ENCODE measurements at regions not wholly inside any gene's neighbourhood (a gene's known extent, or its start where the extent isn't known, plus 50 kb on each side); places are given as distances from the start of the nearest gene placed in this dataset.
"Not testable (repeated sequence)": the region's sequence is repeated elsewhere in the genome, so short reads cannot be mapped to it uniquely, and the experiment has no call there.

DNA sequence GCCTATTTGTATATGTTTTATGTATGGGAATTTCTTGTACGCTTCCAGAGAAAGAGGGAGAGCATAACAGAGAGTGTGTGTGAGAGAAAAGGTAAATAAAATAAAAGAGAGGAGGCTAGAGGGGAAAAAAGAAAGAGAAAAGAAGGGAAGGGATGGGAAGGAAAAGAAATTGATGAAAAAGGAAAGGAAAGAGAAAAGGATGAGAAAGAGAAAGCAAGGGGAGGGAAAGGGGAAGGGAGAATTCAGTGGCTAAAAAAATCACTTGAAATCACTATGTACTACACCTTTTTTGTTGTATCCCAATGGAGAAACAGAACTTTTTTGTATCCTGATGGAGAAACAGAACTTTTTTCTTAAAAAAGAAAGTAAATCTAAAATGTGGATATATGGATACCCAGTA, 165.5 kb upstream of the MBNL1 start:
- DNase-seq, result no peak

DNA sequence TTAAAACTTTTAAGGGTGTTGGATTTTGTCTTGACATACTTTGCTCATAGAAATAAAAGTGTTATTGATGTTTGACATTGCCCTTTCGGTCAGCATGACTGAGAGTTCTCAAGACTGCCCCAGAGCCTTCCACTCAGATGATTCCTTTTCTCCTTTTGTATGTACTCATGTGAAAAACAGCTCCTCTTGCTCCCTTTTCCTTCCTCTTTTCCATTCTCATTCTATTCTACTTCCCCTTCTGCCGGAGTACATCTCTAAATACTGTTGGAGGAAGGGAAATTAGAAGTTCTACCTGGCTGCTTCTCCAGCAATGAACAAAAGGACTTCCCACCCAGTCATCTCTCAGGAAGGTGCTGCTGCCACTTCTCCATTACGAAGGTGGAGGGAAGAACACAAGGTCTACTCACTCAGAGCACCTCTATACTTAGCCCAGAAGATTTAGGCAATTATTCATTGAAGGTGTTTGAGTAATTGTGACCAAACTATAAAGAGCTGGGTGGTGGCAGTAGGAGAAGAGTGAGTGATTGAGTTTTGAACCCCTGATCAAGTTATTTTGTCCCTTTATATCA, 163.8 kb upstream of the MBNL1 start:
- peak; percentile 66 for DNase-seq

DNA sequence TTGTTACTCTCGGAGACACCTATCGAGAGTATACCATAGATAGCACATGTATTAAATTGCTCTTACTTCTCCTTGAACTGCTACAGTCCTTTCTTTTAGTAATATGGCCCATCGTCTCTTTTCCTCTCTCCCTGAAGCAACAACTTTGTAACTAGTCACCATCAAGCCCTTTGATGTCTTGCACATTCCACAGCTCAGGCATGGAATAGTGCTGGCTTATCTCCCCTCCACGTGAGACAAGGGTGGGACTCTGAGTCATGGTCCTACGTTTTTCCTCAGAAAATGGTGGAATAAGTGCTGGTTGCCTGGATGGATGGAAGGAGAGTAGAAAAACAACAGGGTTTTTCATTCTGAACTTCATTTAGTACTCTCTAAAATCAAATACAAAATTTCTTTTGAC, 163.3 kb upstream of the MBNL1 start:
- DNase-seq, result no peak

DNA sequence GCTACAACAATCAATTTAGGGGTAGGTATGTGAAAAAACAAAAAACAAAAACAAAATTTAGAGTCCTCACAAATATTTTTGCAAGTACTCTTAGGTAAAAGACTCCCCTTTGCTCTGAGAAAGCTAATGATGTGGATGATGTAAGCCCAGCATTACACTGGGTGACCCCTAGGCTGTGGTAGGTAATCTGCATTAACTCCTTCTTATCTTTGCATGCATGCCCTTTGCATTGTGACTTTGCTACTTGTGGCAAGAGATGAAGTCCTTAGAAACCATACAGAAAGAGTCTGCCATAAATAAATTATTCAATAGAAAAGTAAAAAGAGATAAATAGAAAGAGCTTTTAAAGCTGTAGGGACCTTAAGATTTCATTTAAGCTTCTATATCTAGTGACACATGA, 159.7 kb upstream of the MBNL1 start:
- DNase-seq, result no peak

DNA sequence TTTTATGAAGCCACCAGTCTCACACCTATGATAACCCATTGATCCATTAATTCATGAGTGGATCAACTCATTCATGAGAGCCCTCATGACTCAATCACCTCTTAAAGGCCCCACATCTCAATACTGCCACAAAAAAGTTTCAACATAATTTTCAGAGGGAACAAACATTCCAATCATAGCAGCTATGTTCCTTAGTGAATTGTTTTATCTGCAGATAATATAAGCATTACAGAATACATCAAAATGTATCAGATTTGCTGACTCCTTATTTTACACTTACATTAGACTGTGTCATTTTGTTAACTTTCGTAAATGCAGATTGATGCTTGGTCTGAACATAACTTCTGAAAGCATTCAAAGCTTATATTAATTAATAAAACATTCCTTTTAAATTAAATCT, 155.3 kb upstream of the MBNL1 start:
- DNase-seq, result no peak

DNA sequence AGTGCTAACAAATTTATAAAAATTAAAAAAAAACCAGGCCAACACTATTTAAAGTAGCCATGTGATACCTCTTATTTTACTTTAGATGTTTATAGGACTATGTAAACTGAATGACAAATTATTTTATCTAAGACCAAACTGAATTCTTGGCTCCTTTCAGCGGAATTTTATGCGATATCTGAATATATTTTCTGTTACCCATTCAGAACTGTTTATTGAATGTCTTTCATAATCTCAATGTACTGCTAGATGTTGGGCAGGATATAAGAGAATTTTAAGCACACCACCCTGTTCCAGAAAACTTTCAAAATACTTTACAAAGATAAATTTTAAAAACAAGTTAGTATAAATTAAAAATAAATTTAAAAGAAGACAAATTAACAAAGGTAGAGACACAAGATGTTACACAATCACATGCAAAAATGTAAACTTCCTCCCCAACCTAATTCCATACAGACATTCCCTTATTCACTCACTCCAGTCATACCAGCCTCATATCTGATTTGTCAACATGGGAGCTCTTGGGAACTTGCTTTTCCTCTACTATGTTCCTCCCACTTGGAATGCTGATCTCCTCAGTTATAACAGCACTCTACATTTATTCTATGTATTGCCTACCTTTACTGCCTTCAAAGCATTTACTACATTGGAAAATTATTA, 154.6 kb upstream of the MBNL1 start:
- DNase-seq, result no peak

DNA sequence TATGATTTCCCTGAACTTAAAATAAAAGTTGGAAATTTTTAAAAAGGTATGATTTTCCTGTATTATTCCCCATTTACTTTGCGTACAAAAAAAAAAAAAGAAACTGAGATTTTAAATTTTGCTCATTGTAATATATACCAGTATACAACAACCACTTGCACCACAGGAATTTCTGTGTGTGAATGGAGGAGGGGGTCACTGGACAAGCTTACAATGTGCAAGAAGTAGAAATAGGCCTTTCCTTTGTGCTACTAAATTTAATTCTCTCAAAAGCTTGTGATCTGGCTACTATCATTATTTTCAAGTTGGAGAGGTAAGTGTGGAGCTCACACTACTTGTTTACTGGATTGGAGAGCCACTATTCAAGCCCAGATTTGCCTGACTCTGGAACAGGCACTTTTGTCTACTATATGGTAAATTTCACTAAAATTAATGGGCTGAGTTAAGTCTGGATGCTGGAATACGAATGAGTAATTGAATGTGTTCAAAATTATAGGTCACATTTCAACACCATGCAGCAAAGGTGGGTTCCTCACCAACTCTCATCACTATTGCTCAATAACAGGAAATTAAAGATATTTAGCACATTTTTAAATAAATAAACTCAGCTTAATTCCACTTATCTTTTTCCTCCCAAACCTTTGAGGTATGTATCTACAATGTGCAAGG, 148.0 kb upstream of the MBNL1 start:
- DNase-seq, result no peak

DNA sequence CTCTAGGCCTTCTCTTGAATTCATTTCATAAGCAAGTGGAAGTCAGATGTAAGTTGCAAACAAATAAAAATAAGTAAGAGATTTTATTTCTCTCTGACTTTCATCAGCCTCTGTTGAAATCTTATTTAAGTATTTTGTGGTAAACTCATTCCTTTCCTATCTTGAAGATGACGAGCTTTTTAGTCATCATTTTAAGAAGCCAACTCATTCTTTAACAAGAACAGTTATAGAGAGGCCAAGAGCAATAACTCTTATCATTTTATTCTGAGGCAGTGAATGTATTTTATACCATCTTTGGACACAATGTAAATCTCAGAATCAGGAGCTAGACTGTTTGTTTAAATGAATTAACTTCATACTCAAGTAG, 147.5 kb upstream of the MBNL1 start:
- DNase-seq, result no peak

DNA sequence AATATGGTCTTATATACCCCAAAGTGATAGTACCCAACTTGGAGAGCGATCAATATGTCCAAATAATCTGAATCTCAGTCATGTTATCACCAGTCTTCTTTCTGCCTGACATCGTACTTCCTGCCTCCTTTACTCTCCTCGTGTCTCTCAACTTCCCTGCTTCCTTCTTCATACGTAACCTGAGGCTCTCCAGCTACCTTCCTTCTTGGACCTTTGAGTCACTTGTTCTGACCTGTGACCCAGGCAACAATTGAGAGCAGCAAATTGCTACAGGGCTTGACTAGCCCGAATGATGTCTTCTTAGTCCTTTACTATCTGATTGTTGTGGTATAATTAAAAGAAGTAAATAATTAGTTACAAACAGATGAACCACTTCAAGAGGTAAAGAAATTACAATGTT, 145.9 kb upstream of the MBNL1 start:
- no peak for DNase-seq

DNA sequence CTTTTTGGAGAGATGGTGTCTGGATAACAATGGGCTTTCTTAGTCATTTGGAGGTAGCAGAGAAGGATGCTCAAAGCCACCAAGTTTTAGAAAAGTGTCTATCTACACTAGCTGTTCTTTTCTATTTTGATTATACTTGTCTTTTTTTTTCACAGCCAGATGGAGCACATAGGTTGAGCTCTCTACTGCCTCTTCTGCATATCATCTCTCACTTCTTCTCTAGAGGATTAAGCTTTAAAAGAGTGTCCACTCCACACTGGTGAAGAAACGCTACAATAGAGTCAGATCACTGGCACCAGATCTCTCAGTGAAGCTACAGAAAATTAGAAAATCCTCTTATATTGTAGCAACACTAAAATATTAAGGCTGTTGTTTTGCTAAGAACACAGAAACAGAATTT, 145.3 kb upstream of the MBNL1 start:
- DNase-seq, result no peak

DNA sequence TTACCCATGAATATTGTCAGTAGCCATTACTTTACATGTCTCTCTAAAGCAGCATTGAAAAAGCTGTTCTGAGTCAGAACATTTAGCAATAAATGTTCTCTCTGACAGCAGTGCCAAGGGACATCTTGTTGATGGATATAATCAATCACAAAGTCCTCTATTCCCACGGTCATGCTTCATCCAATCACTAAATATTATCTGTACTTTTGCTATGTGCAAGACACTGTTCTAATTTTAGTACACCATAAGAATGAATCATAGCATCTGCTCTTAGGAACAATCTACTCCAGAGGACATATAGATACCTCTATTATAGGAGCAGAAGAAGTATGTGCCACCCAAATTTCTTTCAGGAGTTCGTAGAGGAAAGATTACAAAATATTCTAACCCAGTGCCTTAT, 142.5 kb upstream of the MBNL1 start:
- DNase-seq, result no peak

DNA sequence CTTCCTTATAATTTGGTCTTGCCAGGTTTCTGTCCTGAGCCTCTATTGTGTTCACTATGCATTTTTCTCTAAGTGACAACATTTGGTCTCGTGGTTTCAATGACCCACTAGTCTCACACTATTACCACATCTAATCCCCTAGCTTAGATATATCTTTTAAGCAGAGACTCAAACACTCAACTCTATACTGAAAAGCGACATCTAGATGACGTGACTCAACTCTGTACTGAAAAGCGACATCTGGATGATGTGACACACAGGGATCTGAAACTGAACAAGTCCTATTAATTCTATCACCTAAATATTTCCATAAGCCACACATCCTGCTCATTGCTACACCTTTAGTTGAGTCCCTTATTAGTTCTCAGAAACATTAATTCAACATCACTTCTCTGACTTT, 141.7 kb upstream of the MBNL1 start:
- no peak for DNase-seq

DNA sequence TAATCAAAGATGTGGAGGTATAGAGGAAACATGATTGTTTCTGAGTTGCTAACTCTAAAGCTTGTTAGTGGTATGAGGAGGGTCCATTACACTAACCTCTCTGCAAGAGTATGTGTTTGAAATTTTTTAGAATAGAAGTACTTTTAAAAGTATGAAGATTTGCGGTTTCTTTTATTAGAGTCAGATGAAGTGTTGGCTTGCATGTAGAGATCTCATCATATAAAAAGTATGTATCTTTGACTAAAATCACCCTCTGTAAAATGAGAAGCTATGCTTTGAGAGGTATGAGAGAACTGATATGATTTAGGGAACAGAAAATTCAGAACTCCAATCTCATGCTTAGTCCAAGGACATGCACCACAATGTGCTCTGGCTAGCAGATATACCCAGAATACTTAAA, 140.4 kb upstream of the MBNL1 start:
- no peak for DNase-seq

DNA sequence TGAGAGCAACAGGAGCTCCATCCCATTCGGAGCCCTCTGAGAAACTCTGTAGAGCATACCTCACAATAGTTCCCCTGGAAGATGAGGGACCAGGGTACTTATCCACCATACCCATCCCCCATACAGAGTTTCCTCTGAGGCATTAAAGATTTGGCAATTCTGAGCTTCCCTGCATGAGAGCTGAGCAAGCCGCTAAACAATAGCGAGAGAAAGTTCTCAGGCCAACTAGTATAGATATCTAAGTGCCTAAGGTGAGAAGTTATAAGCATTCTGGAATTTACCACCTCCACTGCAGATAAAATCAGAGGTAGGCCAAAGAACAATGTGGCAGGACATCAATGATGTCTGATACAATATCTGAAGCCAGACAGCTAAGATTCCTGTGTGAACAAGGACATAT, 129.1 kb upstream of the MBNL1 start:
- no peak for DNase-seq

DNA sequence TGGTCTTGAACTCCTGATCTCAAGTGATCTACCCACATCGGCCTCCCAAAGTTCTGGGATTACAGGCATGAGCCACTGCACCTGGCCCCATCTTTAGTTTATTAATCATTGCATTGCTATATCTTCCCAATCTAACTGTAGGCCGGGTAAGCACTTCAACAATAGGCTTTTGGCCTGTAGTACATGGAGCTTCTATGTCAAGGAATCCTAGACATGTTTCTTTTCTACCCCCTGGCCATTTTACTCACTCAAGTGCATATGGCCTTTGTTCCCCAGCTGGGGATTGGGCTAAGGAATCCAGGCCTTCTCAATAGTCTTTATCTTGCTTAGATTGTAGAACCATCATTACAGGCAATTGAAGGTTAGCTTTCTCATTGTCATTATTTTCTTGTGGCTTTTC, 122.3 kb upstream of the MBNL1 start:
- no peak for DNase-seq

DNA sequence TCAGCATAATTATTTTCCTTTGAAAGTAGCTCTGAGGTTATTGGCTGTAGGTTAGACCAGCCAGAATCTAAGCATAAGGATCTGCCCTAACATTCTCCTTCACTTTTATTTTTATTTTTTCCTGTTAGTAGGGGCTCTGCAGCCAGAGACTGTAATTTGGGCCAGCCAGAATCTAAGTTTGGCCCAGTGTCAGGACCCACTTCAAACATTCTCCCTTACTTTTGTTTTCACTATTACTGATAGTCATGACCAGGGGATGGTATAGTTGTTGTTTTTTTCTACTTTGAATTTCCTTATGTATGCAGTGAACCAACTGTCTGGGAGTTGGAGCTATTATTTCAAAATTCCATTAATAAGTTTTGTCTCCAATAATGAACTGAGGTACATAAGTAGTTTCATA, 121.0 kb upstream of the MBNL1 start:
- no peak for DNase-seq

DNA sequence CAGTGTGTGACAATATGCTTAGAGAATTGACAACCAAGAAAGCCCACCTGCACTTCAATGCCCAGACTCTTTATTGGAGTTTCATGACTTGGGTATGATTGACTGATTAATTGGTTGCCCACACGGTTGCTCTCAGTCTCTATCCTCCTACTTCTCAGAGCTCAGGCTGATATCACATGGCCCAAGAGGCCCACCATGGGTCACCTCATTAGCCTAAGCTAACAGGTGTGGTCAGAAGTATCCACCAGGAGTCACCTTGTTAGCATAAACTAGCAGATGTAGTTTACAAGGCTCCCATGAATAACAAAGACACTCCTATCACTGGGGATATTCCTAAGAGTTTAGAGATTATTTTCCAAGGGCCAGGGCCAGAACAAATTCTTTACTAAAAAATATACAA, 120.2 kb upstream of the MBNL1 start:
- DNase-seq, result no peak

DNA sequence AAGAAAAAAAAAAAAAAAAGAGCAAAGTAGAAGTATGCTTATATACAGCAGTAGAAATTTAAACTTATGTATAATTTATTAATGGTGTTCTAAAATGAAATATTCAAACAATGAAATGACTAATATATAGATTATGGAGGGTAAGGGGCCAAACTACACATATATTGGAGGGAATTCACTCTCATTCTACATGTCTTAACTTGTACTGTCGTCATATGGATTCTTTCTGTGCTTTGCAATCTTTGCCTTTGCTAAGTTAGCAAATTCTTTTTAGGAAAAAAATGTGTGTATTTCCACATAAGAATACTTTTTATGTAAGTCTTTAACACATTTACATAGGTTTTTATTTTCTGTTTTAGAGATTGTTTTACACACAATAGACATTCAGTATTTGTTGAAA, 118.9 kb upstream of the MBNL1 start:
- DNase-seq, result no peak

DNA sequence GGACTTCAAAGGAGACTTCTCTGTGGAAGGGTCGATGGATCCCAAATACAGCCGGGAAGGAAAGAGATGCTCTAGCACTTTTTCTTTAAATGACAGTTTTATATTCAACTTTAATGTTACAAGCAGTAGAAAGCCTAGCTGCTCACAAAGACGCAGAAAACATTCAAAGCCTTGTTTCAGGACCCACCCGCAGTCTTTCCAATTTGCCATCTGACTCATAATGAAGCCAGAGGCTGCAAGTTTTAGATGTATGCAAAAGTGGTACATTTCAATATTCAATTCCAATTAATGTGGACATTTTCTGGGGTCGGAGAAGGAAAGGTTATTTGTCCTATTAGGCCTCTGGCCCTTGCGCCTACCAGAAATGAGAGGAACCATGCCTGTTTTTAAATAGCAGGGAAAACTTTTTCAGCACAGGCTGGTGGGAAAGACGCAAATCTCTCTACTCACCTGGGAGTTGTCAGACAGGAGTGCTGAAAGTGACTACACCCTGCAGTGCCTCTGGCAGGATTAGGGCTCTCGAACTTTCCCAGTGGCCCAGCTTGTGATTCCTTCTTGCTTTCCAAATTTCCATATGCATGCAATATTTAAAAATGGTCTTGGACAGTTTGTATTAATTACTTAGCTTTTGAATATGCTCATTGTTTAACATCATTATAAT, 117.4 kb upstream of the MBNL1 start:
- DNase-seq, result no peak

DNA sequence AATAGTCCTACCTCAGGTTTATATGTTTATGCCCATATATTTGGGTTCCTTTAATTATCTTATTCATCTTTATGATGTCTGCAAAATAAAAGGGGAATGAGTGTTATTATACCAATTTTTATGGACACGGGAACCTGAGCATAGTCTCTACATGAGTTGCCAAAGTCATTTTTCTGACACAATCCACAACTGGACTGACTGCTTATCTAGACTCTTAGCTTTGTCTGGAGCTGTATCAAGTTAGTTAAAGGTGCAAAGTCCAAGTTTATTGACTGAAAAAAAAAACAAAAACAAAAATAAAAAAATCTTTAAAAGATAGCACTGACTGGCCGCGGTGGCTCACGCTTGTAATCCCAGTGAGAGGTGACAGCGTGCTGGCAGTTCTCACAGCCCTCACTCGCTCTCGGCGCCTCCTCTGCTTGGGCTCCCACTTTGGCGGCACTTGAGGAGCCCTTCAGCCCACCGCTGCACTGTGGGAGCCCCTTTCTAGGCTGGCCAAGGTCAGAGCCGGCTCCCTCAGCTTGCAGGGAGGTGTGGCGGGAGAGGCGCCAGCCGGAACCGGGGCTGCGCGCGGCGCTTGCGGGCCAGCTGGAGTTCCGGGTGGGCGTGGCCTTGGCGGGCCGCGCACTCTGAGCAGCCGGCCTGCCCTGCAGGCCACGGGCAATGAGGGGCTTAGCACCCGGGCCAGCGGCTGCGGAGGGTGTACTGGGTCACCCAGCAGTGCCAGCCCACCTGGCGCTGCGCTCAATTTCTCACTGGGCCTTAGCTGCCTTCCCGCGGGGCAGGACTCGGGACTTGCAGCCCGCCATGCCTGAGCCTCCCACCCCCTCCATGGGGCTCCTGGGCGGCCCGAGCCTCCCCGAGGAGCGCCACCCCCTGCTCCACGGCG, 116.6 kb upstream of the MBNL1 start:
- not testable (repeated sequence) for DNase-seq

DNA sequence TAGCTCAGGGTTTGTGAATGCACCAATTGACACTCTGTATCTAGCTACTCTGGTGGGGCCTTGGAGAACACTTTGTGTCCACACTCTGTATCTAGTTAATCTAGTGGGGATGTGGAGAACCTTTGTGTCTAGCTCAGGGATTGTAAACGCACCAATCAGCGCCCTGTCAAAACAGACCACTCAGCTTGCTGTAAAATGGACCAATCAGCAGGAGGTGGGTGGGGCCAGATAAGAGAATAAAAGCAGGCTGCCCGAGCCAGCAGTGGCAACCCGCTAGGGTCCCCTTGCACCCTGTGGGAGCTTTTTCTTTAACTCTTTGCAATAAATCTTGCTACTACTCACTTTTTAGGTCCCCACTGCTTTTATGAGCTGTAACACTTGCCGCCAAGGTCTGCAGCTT, 115.6 kb upstream of the MBNL1 start:
- DNase-seq, result not testable (repeated sequence)

DNA sequence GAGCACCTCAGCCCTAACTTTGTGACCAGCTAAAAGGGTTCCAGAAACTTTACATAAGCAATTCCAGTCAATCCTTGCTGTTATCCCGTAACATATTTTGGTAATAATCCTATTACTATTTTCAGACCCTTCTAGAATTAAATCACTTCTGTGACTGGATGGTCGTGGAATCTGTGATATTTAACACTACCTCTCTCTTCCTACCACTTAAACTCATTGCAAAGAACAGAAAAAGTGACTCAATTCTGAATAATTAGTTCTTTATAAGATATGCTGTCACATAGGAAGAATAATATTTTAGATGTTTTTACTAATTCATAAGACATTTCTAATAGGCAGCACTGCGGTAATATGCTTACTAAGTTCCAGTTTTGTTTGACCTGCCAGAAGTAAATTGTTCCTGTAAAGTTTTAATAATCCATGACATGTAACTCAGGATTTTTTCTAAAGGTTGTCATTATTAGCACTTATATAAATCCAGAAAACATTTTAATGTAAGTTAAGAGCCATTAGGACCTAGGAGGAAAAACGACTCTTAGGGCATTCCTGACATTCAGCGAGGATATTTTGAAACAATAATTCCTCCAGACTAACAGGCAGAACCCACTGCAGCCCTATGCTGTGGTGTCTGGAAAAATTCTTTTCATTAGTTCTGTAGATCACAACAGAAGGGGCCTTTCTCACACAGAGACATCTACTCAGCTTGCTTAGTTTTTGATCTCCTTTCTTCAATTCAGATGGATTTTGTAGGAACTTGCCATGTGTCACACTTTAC, 113.3 kb upstream of the MBNL1 start:
- DNase-seq, result no peak

DNA sequence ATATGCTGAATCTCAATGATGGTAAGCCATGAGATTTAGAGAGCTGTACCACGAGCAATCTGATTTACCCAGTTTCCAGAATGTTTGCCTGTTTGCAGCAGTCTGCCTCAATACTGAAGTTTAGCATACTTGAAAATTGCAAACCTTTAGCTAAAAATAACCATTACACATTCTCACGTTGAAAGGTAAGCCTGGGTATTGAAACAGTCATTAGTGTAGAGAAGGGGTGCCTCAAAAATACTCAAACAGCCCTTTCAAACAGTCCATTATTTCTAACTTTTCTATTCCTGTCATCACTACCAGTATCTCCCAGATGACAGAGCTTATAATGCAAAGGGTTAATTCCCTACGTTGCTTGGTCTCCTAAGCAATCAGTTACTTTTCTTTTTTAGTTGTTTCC, 111.8 kb upstream of the MBNL1 start:
- no peak for DNase-seq

Measured in GF-D8 (cell line).